Body of pancreas (tissue), 4 donors: ENCODE measurements at regions not wholly inside any gene's neighbourhood (a gene's known extent, or its start where the extent isn't known, plus 50 kb on each side); places are given as distances from the start of the nearest gene placed in this dataset.
"Not testable (repeated sequence)": the region's sequence is repeated elsewhere in the genome, so short reads cannot be mapped to it uniquely, and the experiment has no call there.

Experiments
- ATAC-seq: fragments of 150-250 bp; one replicate; pipeline ENCODE4 v1.9.1; 2016
- DNase-seq, 4 donors: peaks; one replicate each; pipeline ENCODE4 v3.0.0-alpha.2; 2019
- H3K27ac ChIP-seq, 4 donors: fragments of 200-600 bp; sonication (generic); 1 replicate in 3 of 4; 2 replicates in 1 of 4; pipeline versions ENCODE4 v1.5.1 to v1.6.1; 2016 to 2019; ENCODE audit warnings: mild to moderate bottlenecking in 1 of 4, mixed read lengths in 1 of 4, moderate library complexity in 1 of 4
- H3K27me3 ChIP-seq, 2 donors: fragments of 200-600 bp; sonication (generic); one replicate each; pipeline ENCODE4 v1.6.0; 2016; ENCODE audit warnings: mild to moderate bottlenecking in 1 of 2
- H3K36me3 ChIP-seq, 2 donors: fragments of 200-600 bp; sonication (generic); replicated peaks in 1 of 2; 2 replicates each; pipeline ENCODE4 v1.5.1; 2016; ENCODE audit warnings: low read depth in 2 of 2; ENCODE audit not compliant: insufficient read depth in 1 of 2
- H3K4me1 ChIP-seq: fragments of 200-600 bp; sonication (generic); one replicate; pipeline ENCODE4 v1.6.0; 2016
- H3K4me3 ChIP-seq, 2 donors: fragments of 200-600 bp; sonication (generic); 1 replicate in 1 of 2; 2 replicates in 1 of 2; pipeline ENCODE4 v1.5.1; 2016 to 2019
- H3K9me3 ChIP-seq, 3 donors: fragments of 200-600 bp; sonication (generic); 1 replicate in 2 of 3; 2 replicates in 1 of 3; pipeline ENCODE4 v1.5.1; 2016
- CTCF ChIP-seq, 7 experiments: fragments of 450-650 bp in 4 of 7; fragments of 200-600 bp in 3 of 7; sonication (generic) in 3 of 7; IDR thresholded peaks; one replicate each; pipeline ENCODE4 v1.5.1; 2016 to 2019; ENCODE audit warnings: antibody characterized with exemption in 7 of 7
- POLR2A ChIP-seq, 3 donors: fragments of 450-650 bp; IDR thresholded peaks; one replicate each; pipeline ENCODE4 v1.6.1; 2016; ENCODE audit warnings: antibody characterized with exemption in 3 of 3, mild to moderate bottlenecking in 2 of 3
- WGBS, 2 donors: methylation state at CpG; one replicate each; pipeline ENCODE4 v1.1.5; 2017; 5-methylcytosine and 5-hydroxymethylcytosine counted together
- intact Hi-C: fragments of 100-400 bp; cut with DNase I; formaldehyde crosslinking; loops from one replicate; pipeline ENCODE4 v1.15.1; 2023

- DNase-seq, result no peak
- intact Hi-C loops, result no loop called here
- ATAC-seq, result no peak
- 72 to 79% methylated on average over 3 of the region's 3 CpGs for WGBS, 2 donors
- no peaks in the 10 kb centered on the region for H3K36me3 ChIP-seq
- no peak overlapping the region for H3K4me3 ChIP-seq
- H3K4me1 ChIP-seq, result no peaks in the 10 kb centered on the region
- no peak overlapping the region for H3K27ac ChIP-seq
- H3K9me3 ChIP-seq, result no peaks in the 10 kb centered on the region
- TF ChIP-seq CTCF (IDR thresholded peaks at IDR 0.05) (no peak), POLR2A (IDR thresholded peaks at IDR 0.05) (no peak)
- H3K27me3 ChIP-seq, result no peaks in the 10 kb centered on the region
Measured at GRCh38 chr4:125181804-125182203, 133.0 kb upstream of the FAT4 start.

GRCh38 chr4:125179727-125180126, 135.0 kb upstream of the FAT4 start:
- ATAC-seq, result no peak
- H3K27me3 ChIP-seq, result no peaks in the 10 kb centered on the region
- no peaks in the 10 kb centered on the region for H3K4me1 ChIP-seq
- no peak for DNase-seq
- TF ChIP-seq CTCF (IDR thresholded peaks at IDR 0.05) (no peak), POLR2A (IDR thresholded peaks at IDR 0.05) (no peak)
- no peaks in the 10 kb centered on the region for H3K36me3 ChIP-seq
- H3K27ac ChIP-seq, result no peak overlapping the region
- 82% methylated on average over 4 of the region's 4 CpGs for WGBS, 2 donors
- no peak overlapping the region for H3K4me3 ChIP-seq
- H3K9me3 ChIP-seq, result no peaks in the 10 kb centered on the region
- intact Hi-C loops, result no loop called here

- DNase-seq (no peak), ATAC-seq (no peak)
- intact Hi-C loops, result no loop called here
- H3K9me3 ChIP-seq, result no peaks in the 10 kb centered on the region
- H3K27ac ChIP-seq, result no peak overlapping the region
- H3K4me1 ChIP-seq, result no peaks in the 10 kb centered on the region
- WGBS, 2 donors, result 45 to 50% methylated on average over 1 of the region's 1 CpG
- no peaks in the 10 kb centered on the region for H3K27me3 ChIP-seq
- H3K4me3 ChIP-seq, result no peak overlapping the region
- TF ChIP-seq CTCF (IDR thresholded peaks at IDR 0.05) (no peak), POLR2A (IDR thresholded peaks at IDR 0.05) (no peak)
- H3K36me3 ChIP-seq, result no peaks in the 10 kb centered on the region
Measured at GRCh38 chr4:125169192-125169591, 145.6 kb upstream of the FAT4 start.

GRCh38 chr4:125168531-125168930, 146.2 kb upstream of the FAT4 start:
- ATAC-seq, result no peak
- Histone ChIP-seq H3K4me3 (no peak overlapping the region), H3K4me1 (no peaks in the 10 kb centered on the region), H3K9me3 (no peaks in the 10 kb centered on the region), H3K36me3 (no peaks in the 10 kb centered on the region), H3K27ac (no peak overlapping the region), H3K27me3 (no peaks in the 10 kb centered on the region)
- TF ChIP-seq CTCF (IDR thresholded peaks at IDR 0.05), result no peak
- intact Hi-C loops, result no loop called here
- DNase-seq, result no peak

- H3K36me3 ChIP-seq, H3K4me3 ChIP-seq, DNase-seq, H3K9me3 ChIP-seq, ATAC-seq, intact Hi-C loops, H3K4me1 ChIP-seq, H3K27me3 ChIP-seq, H3K27ac ChIP-seq: not testable (repeated sequence)
- WGBS, 2 donors, result 85 to 88% methylated on average over 9 of the region's 9 CpGs
Measured at GRCh38 chr4:125166012-125166411, 148.7 kb upstream of the FAT4 start.
